ENCODE measurements at regions not wholly inside any gene's neighbourhood (a gene's known extent, or its start where the extent isn't known, plus 50 kb on each side); places are given as distances from the start of the nearest gene placed in this dataset.

GRCh38 chr13:32887617-32888016 lies 128.6 kb upstream of the KL start:
- TF ChIP-seq POLR2A (IDR thresholded peaks at IDR 0.05; ENCODE audit: low read depth, low read length) (no peak), POLR2AphosphoS5 (IDR thresholded peaks at IDR 0.05; ENCODE audit: low read depth, low read length) (no peak), TAF1 (IDR thresholded peaks at IDR 0.05; ENCODE audit: borderline replicate concordance, low read depth, low read length) (no peak)

Data from GM12892 (cell line).